H1 (cell line): ENCODE measurements at regions not wholly inside any gene's neighbourhood (a gene's known extent, or its start where the extent isn't known, plus 50 kb on each side); places are given as distances from the start of the nearest gene placed in this dataset.
A peak's percentile ranks its signal among the peaks of the same experiment; 100 is the strongest.

Experiments used
- CTCF ChIA-PET: fragments of 300-600 bp; sonication (Branson Sonifier 250); formaldehyde crosslinking; loops from one replicate; lab custom pipeline; 2021; ENCODE audit not compliant: partially characterized antibody; lab: Charles Lee
- POLR2A ChIA-PET: fragments of 300-600 bp; sonication (Branson Sonifier 250); formaldehyde crosslinking; loops from one replicate; lab custom pipeline; 2021; ENCODE audit warnings: inconsistent platforms; ENCODE audit not compliant: partially characterized antibody; lab: Charles Lee
- DNase-seq, 2 experiments: peaks; one replicate each; pipeline versions ENCODE4 v3.0.0 to v3.0.0-alpha.2; 2010 to 2022; ENCODE audit warnings: low spot score in 2 of 2, low read depth in 1 of 2, mixed read lengths in 1 of 2
- FAIRE-seq: peaks from 2 replicates; lab custom pipeline; 2011; peaks lifted over from hg19 to GRCh38; lab: Jason Lieb, UNC
- H2AFZ ChIP-seq: 2 replicates; pipeline ENCODE4 v1.8.1; 2012; ENCODE audit warnings: low read length, inconsistent platforms
- H2AK5ac ChIP-seq: 2 replicates; pipeline ENCODE4 v1.6.1; 2013; ENCODE audit warnings: low read depth, low read length
- H2BK120ac ChIP-seq: replicated peaks from 2 replicates; pipeline ENCODE3; 2013; ENCODE audit warnings: low read depth, low read length, inconsistent platforms
- H2BK12ac ChIP-seq: 2 replicates; pipeline ENCODE4 v1.6.1; 2013; ENCODE audit warnings: low read depth, low read length
- H2BK15ac ChIP-seq: 2 replicates; pipeline ENCODE4 v1.6.1; 2013; ENCODE audit warnings: low read length
- H2BK20ac ChIP-seq: 2 replicates; pipeline ENCODE4 v1.6.1; 2013; ENCODE audit warnings: low read length
- H2BK5ac ChIP-seq: 2 replicates; pipeline ENCODE4 v1.6.1; 2013; ENCODE audit warnings: low read depth, low read length
- H3K14ac ChIP-seq: 2 replicates; pipeline ENCODE4 v1.6.1; 2013; ENCODE audit warnings: inconsistent platforms; ENCODE audit not compliant: insufficient read length
- H3K18ac ChIP-seq: 2 replicates; pipeline ENCODE4 v1.6.1; 2013; ENCODE audit warnings: low read length; ENCODE audit errors: extremely low read depth
- H3K23ac ChIP-seq: 2 replicates; pipeline ENCODE4 v1.6.1; 2013; ENCODE audit warnings: inconsistent platforms; ENCODE audit not compliant: insufficient read length
- H3K23me2 ChIP-seq: 2 replicates; pipeline ENCODE4 v1.6.1; 2013; ENCODE audit warnings: low read depth, low read length
- H3K27ac ChIP-seq: 2 replicates; pipeline ENCODE4 v1.6.1; 2011; ENCODE audit warnings: low read depth, low read length, inconsistent platforms
- H3K27me3 ChIP-seq, 4 experiments: replicated peaks in 1 of 4; 1 replicate in 1 of 4; 2 replicates in 3 of 4; pipeline versions ENCODE4 v1.6.1 to v1.8.1; 2011 to 2013; ENCODE audit warnings: low read length in 3 of 4, mild to moderate bottlenecking in 3 of 4, inconsistent platforms in 2 of 4, mixed read lengths in 2 of 4, moderate library complexity in 1 of 4; ENCODE audit not compliant: control insufficient read depth in 3 of 4, insufficient read depth in 3 of 4; ENCODE audit errors: extremely low read depth in 1 of 4
- H3K36me3 ChIP-seq, 4 experiments: 2 replicates each; pipeline versions ENCODE4 v1.6.1 to v1.8.1; 2011 to 2013; ENCODE audit warnings: mild to moderate bottlenecking in 4 of 4, low read length in 3 of 4, moderate library complexity in 2 of 4, control low read depth in 1 of 4, inconsistent platforms in 1 of 4; ENCODE audit not compliant: insufficient read depth in 4 of 4, control insufficient read depth in 2 of 4
- H3K4ac ChIP-seq: replicated peaks from 2 replicates; pipeline ENCODE3; 2013; ENCODE audit warnings: low read length, low read depth, mixed read lengths, inconsistent platforms; ENCODE audit not compliant: insufficient read length
- H3K4me1 ChIP-seq, 4 experiments: replicated peaks in 1 of 4; 1 replicate in 1 of 4; 2 replicates in 3 of 4; pipeline versions ENCODE4 v1.6.1 to v1.8.1; 2011 to 2013; ENCODE audit warnings: low read length in 3 of 4, inconsistent platforms in 2 of 4, mixed read lengths in 1 of 4; ENCODE audit not compliant: insufficient read depth in 4 of 4, control insufficient read depth in 3 of 4
- H3K4me2 ChIP-seq, 2 experiments: 2 replicates each; pipeline versions ENCODE4 v1.6.1 to v1.8.1; 2011 to 2013; ENCODE audit warnings: low read depth in 2 of 2, low read length in 2 of 2, control low read depth in 1 of 2, inconsistent platforms in 1 of 2, mild to moderate bottlenecking in 1 of 2; ENCODE audit not compliant: insufficient read depth in 1 of 2
- H3K4me3 ChIP-seq, 4 experiments: fragments of 200-600, 300-600 bp in 1 of 4; sonication (generic), shearing (Covaris generic), sonication (Bioruptor Twin) in 1 of 4; 2 replicates each; pipeline versions ENCODE4 v1.5.1 to v1.8.1; 2011 to 2016; ENCODE audit warnings: low read length in 4 of 4, low read depth in 3 of 4, control low read depth in 2 of 4, inconsistent platforms in 2 of 4, mild to moderate bottlenecking in 2 of 4, mixed read lengths in 1 of 4, moderate library complexity in 1 of 4; ENCODE audit not compliant: insufficient read depth in 2 of 4; ENCODE audit errors: extremely low read depth in 1 of 4
- H3K56ac ChIP-seq: replicated peaks from 2 replicates; pipeline ENCODE3; 2013; ENCODE audit warnings: low read depth, mild to moderate bottlenecking, mixed read lengths, low read length, inconsistent platforms; ENCODE audit not compliant: insufficient read length
- H3K79me1 ChIP-seq: 2 replicates; pipeline ENCODE4 v1.6.1; 2013; ENCODE audit warnings: low read depth, low read length, control low read depth
- H3K79me2 ChIP-seq, 2 experiments: 2 replicates each; pipeline versions ENCODE4 v1.6.1 to v1.8.1; 2012 to 2013; ENCODE audit warnings: low read length in 2 of 2, mild to moderate bottlenecking in 2 of 2, inconsistent platforms in 1 of 2; ENCODE audit not compliant: insufficient read depth in 2 of 2, control insufficient read depth in 1 of 2
- H3K9ac ChIP-seq, 4 experiments: replicated peaks in 1 of 4; 1 replicate in 1 of 4; 2 replicates in 3 of 4; pipeline versions ENCODE4 v1.6.1 to v1.8.1; 2011 to 2013; ENCODE audit warnings: low read depth in 3 of 4, low read length in 3 of 4, control low read depth in 2 of 4, mild to moderate bottlenecking in 2 of 4, moderate library complexity in 2 of 4, inconsistent platforms in 1 of 4; ENCODE audit errors: extremely low read depth in 1 of 4
- H3K9me3 ChIP-seq, 2 experiments: 2 replicates each; pipeline versions ENCODE4 v1.6.1 to v1.8.1; 2012 to 2013; ENCODE audit warnings: mild to moderate bottlenecking in 2 of 2, moderate library complexity in 2 of 2, control low read depth in 1 of 2, inconsistent platforms in 1 of 2, low read depth in 1 of 2, low read length in 1 of 2, mixed read lengths in 1 of 2; ENCODE audit not compliant: insufficient read depth in 2 of 2
- H4K20me1 ChIP-seq, 2 experiments: replicated peaks in 1 of 2; 2 replicates each; pipeline versions ENCODE3 to v1.8.1; 2011 to 2013; ENCODE audit warnings: inconsistent platforms in 2 of 2, low read length in 2 of 2, mild to moderate bottlenecking in 1 of 2; ENCODE audit not compliant: insufficient read depth in 2 of 2, control insufficient read depth in 1 of 2
- H4K5ac ChIP-seq: 2 replicates; pipeline ENCODE4 v1.6.1; 2013; ENCODE audit warnings: low read length, low read depth, mixed read lengths, inconsistent platforms; ENCODE audit not compliant: insufficient read length
- H4K8ac ChIP-seq: 2 replicates; pipeline ENCODE4 v1.8.0; 2013; ENCODE audit warnings: mild to moderate bottlenecking, moderate library complexity, low read length, inconsistent platforms; ENCODE audit not compliant: insufficient read depth; ENCODE audit errors: extremely low read depth
- H4K91ac ChIP-seq: replicated peaks from 2 replicates; pipeline ENCODE3; 2013; ENCODE audit warnings: low read length, mixed read lengths, inconsistent platforms; ENCODE audit not compliant: insufficient read length
- EP300 ChIP-seq, 2 experiments: IDR thresholded peaks; 1 replicate in 1 of 2; 2 replicates in 1 of 2; pipeline ENCODE4 v1.6.1; 2011 to 2012; ENCODE audit warnings: low read depth in 2 of 2, low read length in 2 of 2, mild to moderate bottlenecking in 2 of 2, borderline replicate concordance in 1 of 2, inconsistent platforms in 1 of 2, moderate library complexity in 1 of 2
- GTF2F1 ChIP-seq: IDR thresholded peaks from 2 replicates; pipeline ENCODE4 v1.6.1; 2012; ENCODE audit warnings: low read depth, low read length, improper control_type of control experiment, borderline replicate concordance
- HDAC2 ChIP-seq, 2 experiments: fragments of 300-600 bp in 1 of 2; sonication (generic) in 1 of 2; IDR thresholded peaks; 2 replicates each; pipeline ENCODE4 v1.6.1; 2011 to 2012; ENCODE audit warnings: low read depth in 2 of 2, low read length in 2 of 2, mild to moderate bottlenecking in 2 of 2, moderate library complexity in 2 of 2, borderline replicate concordance in 1 of 2, inconsistent platforms in 1 of 2
- KDM1A ChIP-seq: fragments of 200-600, 300-600 bp; sonication (generic); IDR thresholded peaks from 2 replicates; pipeline ENCODE4 v1.7.1; 2016; ENCODE audit warnings: mild to moderate bottlenecking, low read length, borderline replicate concordance
- KDM5A ChIP-seq: fragments of 200-600 bp; IDR thresholded peaks from 2 replicates; pipeline ENCODE4 v1.7.1; 2012; ENCODE audit warnings: mild to moderate bottlenecking, low read length, inconsistent platforms, mixed read lengths
- MAX ChIP-seq: IDR thresholded peaks from 2 replicates; pipeline ENCODE4 v1.6.1; 2012; ENCODE audit warnings: inconsistent platforms
- NANOG ChIP-seq: IDR thresholded peaks from 2 replicates; pipeline ENCODE4 v1.6.1; 2011; ENCODE audit warnings: low read length, low read depth, mild to moderate bottlenecking, inconsistent platforms; ENCODE audit not compliant: insufficient read depth, poor library complexity, severe bottlenecking
- RAD21 ChIP-seq, 2 experiments: IDR thresholded peaks in 1 of 2; conservative IDR thresholded peaks in 1 of 2; 2 replicates each; pipeline ENCODE4 v1.6.1; 2011; ENCODE audit warnings: low read depth in 2 of 2, low read length in 2 of 2, improper control_type of control experiment in 1 of 2, inconsistent platforms in 1 of 2, mild to moderate bottlenecking in 1 of 2, moderate library complexity in 1 of 2
- RXRA ChIP-seq: IDR thresholded peaks from 2 replicates; pipeline ENCODE4 v1.6.1; 2011; ENCODE audit warnings: low read depth, mild to moderate bottlenecking, low read length, moderate library complexity; ENCODE audit not compliant: insufficient read depth
- SAP30 ChIP-seq: fragments of 300-600 bp; sonication (generic); IDR thresholded peaks from 2 replicates; pipeline ENCODE4 v1.7.1; 2012; ENCODE audit warnings: low read length, moderate library complexity, mild to moderate bottlenecking, inconsistent platforms; ENCODE audit not compliant: insufficient read depth, insufficient replicate concordance
- SP1 ChIP-seq: IDR thresholded peaks from 2 replicates; pipeline ENCODE4 v1.6.1; 2011; ENCODE audit warnings: low read depth, low read length
- YY1 ChIP-seq: IDR thresholded peaks from 2 replicates; pipeline ENCODE4 v1.6.1; 2011; ENCODE audit warnings: low read depth, mild to moderate bottlenecking, low read length
- WGBS, 2 experiments: shearing (Covaris generic) in 1 of 2; methylation state at CpG; one replicate each; pipeline versions ENCODE4 v1.1.6 to v1.1.7; 2013 to 2015; ENCODE audit warnings: low lambda C conversion rate in 2 of 2, mixed read lengths in 2 of 2, inconsistent platforms in 1 of 2, low coverage in 1 of 2, missing lambda C conversion rate in 1 of 2; ENCODE audit not compliant: insufficient replicate concordance in 2 of 2, insufficient coverage in 1 of 2, insufficient read length in 1 of 2; ENCODE audit errors: extremely low coverage in 1 of 2, missing lambda C conversion rate in 1 of 2; 5-methylcytosine and 5-hydroxymethylcytosine counted together

- CTCF ChIA-PET, result no interaction called here
- peaks cover 3 to 16% (median 12%) of the 10 kb centered on the region in 4 experiments; a peak in 6 of 7 replicates for H3K4me1 ChIP-seq
- TF ChIP-seq SAP30 (no peak), SP1 (peak; percentile 52; the same call in 1 of the 2 replicates), GTF2F1 (no peak), HDAC2 (IDR thresholded peaks at IDR 0.05; ENCODE audit: borderline replicate concordance in 1 of 2, low read depth in 2 of 2, low read length in 2 of 2) (peak in 1 of 2 experiments; percentile 88; a peak in 1 of 4 replicates), NANOG (peak; percentile 93), RXRA (peak; percentile 83), MAX (peak; percentile 12; the same call in 1 of the 2 replicates), EP300 (IDR thresholded peaks at IDR 0.05; ENCODE audit: borderline replicate concordance in 1 of 2, low read depth in 2 of 2, low read length in 2 of 2) (peak in 1 of 2 experiments; percentile 80; a peak in 1 of 3 replicates), KDM1A (peak; percentile 35; the same call in 1 of the 2 replicates), KDM5A (no peak), YY1 (0 out of 2 replicates have a peak, but pooled peaks have one; percentile 43), RAD21 (IDR thresholded peaks at IDR 0.05 in 1 of 2, conservative IDR thresholded peaks at IDR 0.05 in 1 of 2; ENCODE audit: low read depth in 2 of 2, low read length in 2 of 2) (peak in 1 of 2 experiments; percentile 16; a peak in 1 of 4 replicates)
These were observed 284.5 kb upstream of the USP25 start for GRCh38 chr21:15445327-15445726.

More at GRCh38 chr21:15445327-15445726, 284.5 kb upstream of the USP25 start:
- no peaks in the 10 kb centered on the region for H3K27me3 ChIP-seq
- peaks cover 0 to 2% (median 0%) of the 10 kb centered on the region in 4 experiments; a peak in 2 of 8 replicates for H3K36me3 ChIP-seq
- no peaks in the 10 kb centered on the region for H3K79me1 ChIP-seq
- H4K20me1 ChIP-seq, result no peaks in the 10 kb centered on the region
- H4K5ac ChIP-seq, result no peak overlapping the region
- no peak overlapping the region for H2BK120ac ChIP-seq
- peak; percentile 91 for FAIRE-seq
- H3K23ac ChIP-seq, result no peak overlapping the region
- peak overlapping the region in 1 of 4 experiments; percentile 8; a peak in 2 of 8 replicates for H3K4me3 ChIP-seq
- H4K8ac ChIP-seq, result no peak overlapping the region
- no peaks in the 10 kb centered on the region; the same call in 1 of the 2 replicates for H3K23me2 ChIP-seq
- H2BK5ac ChIP-seq, result no peak overlapping the region
- no peak overlapping the region for H3K18ac ChIP-seq
- no peak overlapping the region for H3K27ac ChIP-seq
- H3K56ac ChIP-seq, result no peak overlapping the region
- POLR2A ChIA-PET, result no interaction called here
- H3K9me3 ChIP-seq, result peaks cover 3 to 9% of the 10 kb centered on the region in 2 experiments; a peak in 3 of 4 replicates
- no peak overlapping the region for H2AK5ac ChIP-seq
- H3K79me2 ChIP-seq, result no peaks in the 10 kb centered on the region
- peak overlapping the region; percentile 9 to 14; a peak in 2 of 4 replicates for H3K4me2 ChIP-seq
- no peak overlapping the region for H3K4ac ChIP-seq
- peak in 1 of 2 experiments; percentile 36 for DNase-seq
- no peak overlapping the region for H3K14ac ChIP-seq
- no peak overlapping the region for H3K9ac ChIP-seq
- no peak overlapping the region for H2BK20ac ChIP-seq
- H2AFZ ChIP-seq, result no peak overlapping the region
- H2BK15ac ChIP-seq, result no peak overlapping the region
- 18% methylated on average over 2 of the region's 2 CpGs; no CpG with 5 or more reads in 1 of the 2 experiments for WGBS, 2 experiments
- no peak overlapping the region for H2BK12ac ChIP-seq
- no peak overlapping the region for H4K91ac ChIP-seq
